ENCODE measurements at regions not wholly inside any gene's neighbourhood (a gene's known extent, or its start where the extent isn't known, plus 50 kb on each side); places are given as distances from the start of the nearest gene placed in this dataset.

GRCh38 chr6:21690489-21690888, 96.9 kb downstream of the SOX4 start:
- H3K4me3 ChIP-seq (ENCODE audit: low read depth, low read length, poor library complexity, severe bottlenecking): no peak overlapping the region
- no peaks in the 10 kb centered on the region; the same call in 1 of the 2 replicates for H3K36me3 ChIP-seq (ENCODE audit: insufficient read depth, low read length)
- intact Hi-C loops (cut with micrococcal nuclease; ENCODE audit: unreplicated experiment): no loop called here
- no peak for DNase-seq (ENCODE audit: low spot score)
- no TSS peak for BruUV-seq (replicated peaks)
- H3K79me2 ChIP-seq (ENCODE audit: insufficient read depth, low read depth, low read length): no peaks in the 10 kb centered on the region
- ChIA-PET POLR2A (interaction anchor here (0.6 kb wide), 1 partner anchor 450 kb away, joined by 4 read pairs; no protein-coding TSS in a partner anchor), CTCF (ENCODE audit: unreplicated experiment) (no interaction called here)
- no peaks in the 10 kb centered on the region for H4K20me1 ChIP-seq (ENCODE audit: insufficient read depth, low read length)
- TF ChIP-seq EZH2phosphoT487 (IDR thresholded peaks at IDR 0.05; ENCODE audit: borderline replicate concordance, low read depth, low read length): no peak
- no peak for TF ChIP-seq CTCF (conservative IDR thresholded peaks at IDR 0.05; ENCODE audit: low read length)
- no peak overlapping the region for H2AFZ ChIP-seq (ENCODE audit: low read length)
- H3K4me2 ChIP-seq (ENCODE audit: low read length): no peak overlapping the region
- H3K27ac ChIP-seq (ENCODE audit: low read depth, low read length, poor library complexity, severe bottlenecking): no peak overlapping the region
- H3K9me3 ChIP-seq (ENCODE audit: low read length): no peaks in the 10 kb centered on the region
- H3K9me2 ChIP-seq (ENCODE audit: insufficient read depth, low read length): no peaks in the 10 kb centered on the region
- no peaks in the 10 kb centered on the region for H3K4me1 ChIP-seq (ENCODE audit: insufficient read depth, low read length, poor library complexity, severe bottlenecking)

GRCh38 chr6:21691685-21692346, 98.3 kb downstream of the SOX4 start:
- no peaks in the 10 kb centered on the region for H3K4me1 ChIP-seq (ENCODE audit: insufficient read depth, low read length, poor library complexity, severe bottlenecking)
- no peak overlapping the region for H3K27ac ChIP-seq (ENCODE audit: low read depth, low read length, poor library complexity, severe bottlenecking)
- no peaks in the 10 kb centered on the region for H3K9me2 ChIP-seq (ENCODE audit: insufficient read depth, low read length)
- CTCF ChIA-PET (ENCODE audit: unreplicated experiment): no interaction called here
- intact Hi-C loops (cut with micrococcal nuclease; ENCODE audit: unreplicated experiment): no loop called here
- no peak for DNase-seq (ENCODE audit: low spot score)
- no TSS peak for BruUV-seq (replicated peaks)
- H2AFZ ChIP-seq (ENCODE audit: low read length): 0 out of 2 replicates have a peak overlapping the region, but pooled peaks have one; percentile 5
- H3K79me2 ChIP-seq (ENCODE audit: insufficient read depth, low read depth, low read length): no peaks in the 10 kb centered on the region
- H3K9me3 ChIP-seq (ENCODE audit: low read length): no peaks in the 10 kb centered on the region
- no peaks in the 10 kb centered on the region; the same call in 1 of the 2 replicates for H3K36me3 ChIP-seq (ENCODE audit: insufficient read depth, low read length)
- POLR2A ChIA-PET: interaction anchor here (0.6 to 0.8 kb wide), 2 partner anchors 25 to 941 kb away, joined by 3 read pairs; no protein-coding TSS in a partner anchor
- H4K20me1 ChIP-seq (ENCODE audit: insufficient read depth, low read length): no peaks in the 10 kb centered on the region
- no peak overlapping the region for H3K4me3 ChIP-seq (ENCODE audit: low read depth, low read length, poor library complexity, severe bottlenecking)
- TF ChIP-seq CTCF (conservative IDR thresholded peaks at IDR 0.05; ENCODE audit: low read length) (no peak), EZH2phosphoT487 (IDR thresholded peaks at IDR 0.05; ENCODE audit: borderline replicate concordance, low read depth, low read length) (no peak)
- no peak overlapping the region for H3K4me2 ChIP-seq (ENCODE audit: low read length)

GRCh38 chr6:21692721-21693120, 99.2 kb downstream of the SOX4 start:
- no peaks in the 10 kb centered on the region for H4K20me1 ChIP-seq (ENCODE audit: insufficient read depth, low read length)
- no peaks in the 10 kb centered on the region for H3K79me2 ChIP-seq (ENCODE audit: insufficient read depth, low read depth, low read length)
- peak overlapping the region; percentile 41; the same call in 1 of the 2 replicates for H2AFZ ChIP-seq (ENCODE audit: low read length)
- no peak overlapping the region for H3K27ac ChIP-seq (ENCODE audit: low read depth, low read length, poor library complexity, severe bottlenecking)
- no peaks in the 10 kb centered on the region for H3K9me2 ChIP-seq (ENCODE audit: insufficient read depth, low read length)
- no peaks in the 10 kb centered on the region; the same call in 1 of the 2 replicates for H3K36me3 ChIP-seq (ENCODE audit: insufficient read depth, low read length)
- H3K4me1 ChIP-seq (ENCODE audit: insufficient read depth, low read length, poor library complexity, severe bottlenecking): no peaks in the 10 kb centered on the region
- H3K4me3 ChIP-seq (ENCODE audit: low read depth, low read length, poor library complexity, severe bottlenecking): no peak overlapping the region
- CTCF ChIA-PET (ENCODE audit: unreplicated experiment): no interaction called here
- no peaks in the 10 kb centered on the region for H3K9me3 ChIP-seq (ENCODE audit: low read length)
- intact Hi-C loops (cut with micrococcal nuclease; ENCODE audit: unreplicated experiment): no loop called here
- TF ChIP-seq EZH2phosphoT487 (IDR thresholded peaks at IDR 0.05; ENCODE audit: borderline replicate concordance, low read depth, low read length) (no peak), CTCF (conservative IDR thresholded peaks at IDR 0.05; ENCODE audit: low read length) (no peak)
- no peak for DNase-seq (ENCODE audit: low spot score)
- POLR2A ChIA-PET: interaction anchor here (0.6 to 0.7 kb wide), 2 partner anchors 269 to 1275 kb away, joined by 3 to 5 read pairs; no protein-coding TSS in a partner anchor
- no peak overlapping the region for H3K4me2 ChIP-seq (ENCODE audit: low read length)
- BruUV-seq (replicated peaks): no TSS peak
